Neural cell (in vitro differentiated cells): ENCODE measurements at regions not wholly inside any gene's neighbourhood (a gene's known extent, or its start where the extent isn't known, plus 50 kb on each side); places are given as distances from the start of the nearest gene placed in this dataset.

ENCODE experiments used
- CTCF ChIP-seq: fragments of 450-650 bp; IDR thresholded peaks from 2 replicates; pipeline ENCODE4 v1.5.1; 2014; ENCODE audit warnings: antibody characterized with exemption, mild to moderate bottlenecking, moderate library complexity; ENCODE audit not compliant: poor library complexity, severe bottlenecking
- EP300 ChIP-seq: fragments of 450-650 bp; conservative IDR thresholded peaks from 2 replicates; pipeline ENCODE4 v1.6.1; 2014; ENCODE audit warnings: antibody characterized with exemption, mild to moderate bottlenecking, moderate library complexity; ENCODE audit not compliant: poor library complexity, severe bottlenecking
- EZH2 ChIP-seq: fragments of 200-600, 300-800 bp; shearing (Covaris generic), sonication (generic); IDR thresholded peaks from 2 replicates; pipeline ENCODE4 v1.6.1; 2014; ENCODE audit warnings: antibody characterized with exemption, low read length, borderline replicate concordance, mild to moderate bottlenecking; ENCODE audit not compliant: insufficient read depth, poor library complexity, severe bottlenecking
- MXI1 ChIP-seq: fragments of 450-650 bp; conservative IDR thresholded peaks from 2 replicates; pipeline ENCODE4 v1.6.1; 2014; ENCODE audit warnings: antibody characterized with exemption, mild to moderate bottlenecking; ENCODE audit not compliant: poor library complexity, severe bottlenecking
- POLR2AphosphoS5 ChIP-seq: IDR thresholded peaks from 2 replicates; pipeline ENCODE4 v1.6.1; 2012
- RAD21 ChIP-seq: fragments of 450-650 bp; conservative IDR thresholded peaks from 2 replicates; pipeline ENCODE4 v1.6.1; 2014; ENCODE audit warnings: antibody characterized with exemption, mild to moderate bottlenecking, moderate library complexity
- REST ChIP-seq: IDR thresholded peaks from 2 replicates; pipeline ENCODE4 v1.6.1; 2012; ENCODE audit warnings: borderline replicate concordance
- TAF1 ChIP-seq: IDR thresholded peaks from 2 replicates; pipeline ENCODE4 v1.6.1; 2012; ENCODE audit warnings: low read depth

GRCh38 chr9:29211580-29212396, 1638.5 kb upstream of the C9orf72 start:
- TF ChIP-seq CTCF (peak; percentile 88), EP300 (peak; percentile 26), TAF1 (no peak), POLR2AphosphoS5 (no peak), REST (no peak), EZH2 (no peak), RAD21 (peak; percentile 78), MXI1 (peak; percentile 73)
